Panc1 (cell line): ENCODE measurements at regions not wholly inside any gene's neighbourhood (a gene's known extent, or its start where the extent isn't known, plus 50 kb on each side); places are given as distances from the start of the nearest gene placed in this dataset.

ENCODE experiments used
- ATAC-seq: fragments of 200-7000 bp; cut with Tn5 transposase; 2 replicates; pipeline ENCODE4 v1.9.1; 2020; ENCODE audit warnings: mild to moderate bottlenecking, moderate library complexity
- BruUV-seq: library from RNA; stranded (reverse); fragments of 400-500 nt; replicated peaks from 2 replicates; lab custom pipeline; 2021; lab: Mats Ljungman, UMichigan
- CTCF ChIA-PET: fragments of 300-600 bp; sonication (Branson Sonifier 250); formaldehyde crosslinking; loops from one replicate; lab custom pipeline; 2022; ENCODE audit warnings: antibody characterized with exemption; lab: Charles Lee
- POLR2A ChIA-PET: fragments of 300-600 bp; sonication (Branson Sonifier 250); formaldehyde crosslinking; loops from one replicate; lab custom pipeline; 2022; ENCODE audit warnings: antibody characterized with exemption; lab: Charles Lee
- DNase-seq: peaks from one replicate; pipeline ENCODE4 v3.0.0-alpha.2; 2010; ENCODE audit warnings: low read depth, low spot score
- H3K27ac ChIP-seq: 2 replicates; pipeline ENCODE4 v1.5.1; 2011; ENCODE audit warnings: mild to moderate bottlenecking, low read length, inconsistent platforms
- H3K27me3 ChIP-seq: fragments of 200-500 bp; sonication (Bioruptor generic); 2 replicates; pipeline ENCODE4 v1.6.0; 2014; ENCODE audit warnings: low read length, inconsistent platforms; ENCODE audit not compliant: control insufficient read depth, insufficient read depth
- H3K36me3 ChIP-seq: fragments of 200-500 bp; sonication (Bioruptor generic); 2 replicates; pipeline ENCODE4 v1.5.1; 2014; ENCODE audit warnings: inconsistent platforms, mild to moderate bottlenecking, low read length, moderate library complexity; ENCODE audit not compliant: control insufficient read depth, insufficient read depth
- H3K4me1 ChIP-seq: 2 replicates; pipeline ENCODE4 v1.5.1; 2011; ENCODE audit warnings: inconsistent platforms, mild to moderate bottlenecking, low read length, moderate library complexity; ENCODE audit not compliant: control insufficient read depth, insufficient read depth
- H3K4me3 ChIP-seq, 2 experiments: 2 replicates each; pipeline ENCODE4 v1.5.1; 2011 to 2012; ENCODE audit warnings: low read depth in 2 of 2, low read length in 2 of 2, mild to moderate bottlenecking in 2 of 2, inconsistent platforms in 1 of 2, moderate library complexity in 1 of 2
- H3K9me3 ChIP-seq: fragments of 200-500 bp; sonication (Bioruptor generic); 2 replicates; pipeline ENCODE4 v1.5.1; 2014; ENCODE audit warnings: low read depth, mild to moderate bottlenecking, inconsistent platforms, low read length, moderate library complexity; ENCODE audit not compliant: control insufficient read depth, insufficient read depth
- POLR2AphosphoS5 ChIP-seq: IDR thresholded peaks from 2 replicates; pipeline ENCODE4 v1.6.1; 2012; ENCODE audit warnings: mild to moderate bottlenecking, low read depth, low read length, moderate library complexity
- SIN3A ChIP-seq: IDR thresholded peaks from 2 replicates; pipeline ENCODE4 v1.6.1; 2012; ENCODE audit warnings: low read depth, mild to moderate bottlenecking, low read length, moderate library complexity, borderline replicate concordance; ENCODE audit not compliant: insufficient read depth
- TCF7L2 ChIP-seq: IDR thresholded peaks from 2 replicates; pipeline ENCODE4 v1.6.1; 2011; ENCODE audit warnings: mild to moderate bottlenecking, low read depth, low read length, inconsistent platforms
- in situ Hi-C: cut with HindIII; loops from 2 replicates; pipeline ENCODE4 v1.10.0; 2016; ENCODE audit warnings: low sequenced_read_pairs, low pct_unique_long_range_greater_than_20kb
- intact Hi-C: fragments of 100-400 bp; cut with micrococcal nuclease; formaldehyde crosslinking; loops from one replicate; pipeline ENCODE4 v1.10.0; 2022; ENCODE audit not compliant: unreplicated experiment
- TF ChIP-seq, protein P1 (sequence below): fragments of 450-650 bp; IDR thresholded peaks from 2 replicates; pipeline ENCODE4 v1.5.1; 2017; ENCODE audit warnings: mild to moderate bottlenecking
- TF ChIP-seq, protein P2 (sequence below), 2 experiments: IDR thresholded peaks; 2 replicates each; pipeline ENCODE4 v1.6.1; 2011 to 2012; ENCODE audit warnings: low read depth in 2 of 2, control low read depth in 1 of 2, low read length in 1 of 2, mild to moderate bottlenecking in 1 of 2, moderate library complexity in 1 of 2; ENCODE audit not compliant: insufficient read depth in 1 of 2

DNA sequence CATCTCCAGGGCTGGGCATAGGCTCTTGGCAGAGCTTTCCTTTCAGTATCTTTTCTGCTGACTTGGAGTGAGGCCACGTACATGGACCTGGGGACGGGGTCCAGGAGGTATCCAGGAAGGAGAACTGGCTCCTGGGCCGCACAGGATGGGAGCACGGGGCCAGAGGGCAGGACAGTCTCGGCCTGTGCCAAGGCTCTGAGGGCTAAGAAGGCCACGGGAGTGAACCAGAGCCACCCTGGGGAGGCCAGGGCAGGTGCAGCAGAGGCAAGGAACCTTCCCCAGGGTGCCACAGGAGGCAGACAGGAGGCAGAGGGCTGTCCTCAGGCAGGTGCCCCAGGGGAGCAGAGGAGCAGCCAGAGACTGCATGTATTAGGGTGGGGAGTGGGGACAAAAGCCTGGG lies 50.3 kb downstream of the PLXNA1 start:
- BruUV-seq: no TSS peak
- TF ChIP-seq SIN3A (no peak), TCF7L2 (no peak)
- TF ChIP-seq, protein P1, sequence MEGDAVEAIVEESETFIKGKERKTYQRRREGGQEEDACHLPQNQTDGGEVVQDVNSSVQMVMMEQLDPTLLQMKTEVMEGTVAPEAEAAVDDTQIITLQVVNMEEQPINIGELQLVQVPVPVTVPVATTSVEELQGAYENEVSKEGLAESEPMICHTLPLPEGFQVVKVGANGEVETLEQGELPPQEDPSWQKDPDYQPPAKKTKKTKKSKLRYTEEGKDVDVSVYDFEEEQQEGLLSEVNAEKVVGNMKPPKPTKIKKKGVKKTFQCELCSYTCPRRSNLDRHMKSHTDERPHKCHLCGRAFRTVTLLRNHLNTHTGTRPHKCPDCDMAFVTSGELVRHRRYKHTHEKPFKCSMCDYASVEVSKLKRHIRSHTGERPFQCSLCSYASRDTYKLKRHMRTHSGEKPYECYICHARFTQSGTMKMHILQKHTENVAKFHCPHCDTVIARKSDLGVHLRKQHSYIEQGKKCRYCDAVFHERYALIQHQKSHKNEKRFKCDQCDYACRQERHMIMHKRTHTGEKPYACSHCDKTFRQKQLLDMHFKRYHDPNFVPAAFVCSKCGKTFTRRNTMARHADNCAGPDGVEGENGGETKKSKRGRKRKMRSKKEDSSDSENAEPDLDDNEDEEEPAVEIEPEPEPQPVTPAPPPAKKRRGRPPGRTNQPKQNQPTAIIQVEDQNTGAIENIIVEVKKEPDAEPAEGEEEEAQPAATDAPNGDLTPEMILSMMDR: no peak

DNA sequence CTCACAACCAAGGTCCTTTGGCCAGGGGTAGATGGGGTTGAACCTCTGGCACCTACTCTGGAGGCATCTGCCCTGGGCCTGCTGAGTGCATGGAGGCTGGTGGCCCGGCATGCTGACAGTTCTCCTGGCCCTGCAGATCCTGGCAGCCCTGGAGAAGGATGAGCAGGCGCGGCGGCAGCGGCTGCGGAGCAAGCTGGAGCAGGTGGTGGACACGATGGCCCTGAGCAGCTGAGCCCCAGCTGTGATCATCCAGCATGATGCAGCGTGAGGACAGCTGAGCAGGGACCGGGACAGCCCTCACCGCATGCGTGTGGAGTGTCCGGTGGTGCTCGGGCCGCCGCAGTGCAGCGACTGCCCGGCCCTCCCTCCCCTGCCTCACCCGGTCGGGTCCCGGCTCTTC lies 50.9 kb downstream of the PLXNA1 start:
- DNase-seq (no peak), ATAC-seq (no peak)
- POLR2A ChIA-PET: no interaction called here

More for the DNA sequence above, 50.3 kb downstream of the PLXNA1 start:
- no peak for DNase-seq
- Histone ChIP-seq H3K4me3 (no peak overlapping the region), H3K4me1 (no peaks in the 10 kb centered on the region), H3K27me3 (no peaks in the 10 kb centered on the region), H3K36me3 (no peaks in the 10 kb centered on the region), H3K27ac (no peak overlapping the region), H3K9me3 (no peaks in the 10 kb centered on the region)
- in situ Hi-C loops: no loop called here
- intact Hi-C loops: no loop called here
- ChIA-PET POLR2A (no interaction called here), CTCF (no interaction called here)
- no peak for ATAC-seq

More for the DNA sequence above, 50.9 kb downstream of the PLXNA1 start:
- Histone ChIP-seq H3K4me3 (no peak overlapping the region), H3K36me3 (no peaks in the 10 kb centered on the region), H3K27me3 (no peaks in the 10 kb centered on the region), H3K27ac (no peak overlapping the region), H3K4me1 (no peaks in the 10 kb centered on the region), H3K9me3 (no peaks in the 10 kb centered on the region)
- in situ Hi-C loops (no loop called here), intact Hi-C loops (no loop called here)
- no TSS peak for BruUV-seq
- CTCF ChIA-PET: no interaction called here
- TF ChIP-seq, protein P1: no peak
- TF ChIP-seq SIN3A (no peak), TCF7L2 (no peak), POLR2AphosphoS5 (no peak)
- TF ChIP-seq, protein P2, sequence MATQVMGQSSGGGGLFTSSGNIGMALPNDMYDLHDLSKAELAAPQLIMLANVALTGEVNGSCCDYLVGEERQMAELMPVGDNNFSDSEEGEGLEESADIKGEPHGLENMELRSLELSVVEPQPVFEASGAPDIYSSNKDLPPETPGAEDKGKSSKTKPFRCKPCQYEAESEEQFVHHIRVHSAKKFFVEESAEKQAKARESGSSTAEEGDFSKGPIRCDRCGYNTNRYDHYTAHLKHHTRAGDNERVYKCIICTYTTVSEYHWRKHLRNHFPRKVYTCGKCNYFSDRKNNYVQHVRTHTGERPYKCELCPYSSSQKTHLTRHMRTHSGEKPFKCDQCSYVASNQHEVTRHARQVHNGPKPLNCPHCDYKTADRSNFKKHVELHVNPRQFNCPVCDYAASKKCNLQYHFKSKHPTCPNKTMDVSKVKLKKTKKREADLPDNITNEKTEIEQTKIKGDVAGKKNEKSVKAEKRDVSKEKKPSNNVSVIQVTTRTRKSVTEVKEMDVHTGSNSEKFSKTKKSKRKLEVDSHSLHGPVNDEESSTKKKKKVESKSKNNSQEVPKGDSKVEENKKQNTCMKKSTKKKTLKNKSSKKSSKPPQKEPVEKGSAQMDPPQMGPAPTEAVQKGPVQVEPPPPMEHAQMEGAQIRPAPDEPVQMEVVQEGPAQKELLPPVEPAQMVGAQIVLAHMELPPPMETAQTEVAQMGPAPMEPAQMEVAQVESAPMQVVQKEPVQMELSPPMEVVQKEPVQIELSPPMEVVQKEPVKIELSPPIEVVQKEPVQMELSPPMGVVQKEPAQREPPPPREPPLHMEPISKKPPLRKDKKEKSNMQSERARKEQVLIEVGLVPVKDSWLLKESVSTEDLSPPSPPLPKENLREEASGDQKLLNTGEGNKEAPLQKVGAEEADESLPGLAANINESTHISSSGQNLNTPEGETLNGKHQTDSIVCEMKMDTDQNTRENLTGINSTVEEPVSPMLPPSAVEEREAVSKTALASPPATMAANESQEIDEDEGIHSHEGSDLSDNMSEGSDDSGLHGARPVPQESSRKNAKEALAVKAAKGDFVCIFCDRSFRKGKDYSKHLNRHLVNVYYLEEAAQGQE (IDR thresholded peaks at IDR 0.05; ENCODE audit: insufficient read depth in 1 of 2, low read depth in 2 of 2, low read length in 1 of 2): no peak
